ENCODE measurements at regions not wholly inside any gene's neighbourhood (a gene's known extent, or its start where the extent isn't known, plus 50 kb on each side); places are given as distances from the start of the nearest gene placed in this dataset.

- no peak overlapping the region for H3K4me3 ChIP-seq
- H4K20me1 ChIP-seq (replicated peaks; ENCODE audit: insufficient read depth), result no peaks in the 10 kb centered on the region
- no peak overlapping the region; the same call in 1 of the 2 replicates for H2AFZ ChIP-seq
- H3K4me1 Mint-ChIP-seq, result peaks cover 7% of the 10 kb centered on the region
- no peaks in the 10 kb centered on the region for H3K36me3 Mint-ChIP-seq (ENCODE audit: low read depth)
- DNase-seq (ENCODE audit: low spot score) (no peak), ATAC-seq (no peak)
- peaks cover 3% of the 10 kb centered on the region for H3K27me3 Mint-ChIP-seq (ENCODE audit: insufficient read depth, low read depth, poor library complexity)
- no peak overlapping the region for H3K4me3 Mint-ChIP-seq
- no peak overlapping the region for H3K27ac Mint-ChIP-seq
- no peaks in the 10 kb centered on the region for H3K79me2 ChIP-seq (replicated peaks; ENCODE audit: insufficient read depth)
- no peaks in the 10 kb centered on the region for H3K36me3 ChIP-seq (ENCODE audit: insufficient read depth)
- H3K4me2 ChIP-seq, result no peak overlapping the region
- H3K9me3 Mint-ChIP-seq, result no peaks in the 10 kb centered on the region
- H3F3A ChIP-seq (replicated peaks; ENCODE audit: low read depth), result no peaks in the 10 kb centered on the region
- no peak overlapping the region for H3K27ac ChIP-seq (ENCODE audit: low read depth)
- TF ChIP-seq ZNF114 (CRISPR knock-in tag; IDR thresholded peaks at IDR 0.05) (no peak), CREB1 (CRISPR knock-in tag; IDR thresholded peaks at IDR 0.05; ENCODE audit: low read depth) (no peak), NANOG (IDR thresholded peaks at IDR 0.05; ENCODE audit: borderline replicate concordance) (no peak), EZH2phosphoT487 (IDR thresholded peaks at IDR 0.05; ENCODE audit: unreplicated experiment) (no peak), EZH2 (IDR thresholded peaks at IDR 0.05; ENCODE audit: low read depth, unreplicated experiment) (no peak)
- TF ChIP-seq, protein P1, sequence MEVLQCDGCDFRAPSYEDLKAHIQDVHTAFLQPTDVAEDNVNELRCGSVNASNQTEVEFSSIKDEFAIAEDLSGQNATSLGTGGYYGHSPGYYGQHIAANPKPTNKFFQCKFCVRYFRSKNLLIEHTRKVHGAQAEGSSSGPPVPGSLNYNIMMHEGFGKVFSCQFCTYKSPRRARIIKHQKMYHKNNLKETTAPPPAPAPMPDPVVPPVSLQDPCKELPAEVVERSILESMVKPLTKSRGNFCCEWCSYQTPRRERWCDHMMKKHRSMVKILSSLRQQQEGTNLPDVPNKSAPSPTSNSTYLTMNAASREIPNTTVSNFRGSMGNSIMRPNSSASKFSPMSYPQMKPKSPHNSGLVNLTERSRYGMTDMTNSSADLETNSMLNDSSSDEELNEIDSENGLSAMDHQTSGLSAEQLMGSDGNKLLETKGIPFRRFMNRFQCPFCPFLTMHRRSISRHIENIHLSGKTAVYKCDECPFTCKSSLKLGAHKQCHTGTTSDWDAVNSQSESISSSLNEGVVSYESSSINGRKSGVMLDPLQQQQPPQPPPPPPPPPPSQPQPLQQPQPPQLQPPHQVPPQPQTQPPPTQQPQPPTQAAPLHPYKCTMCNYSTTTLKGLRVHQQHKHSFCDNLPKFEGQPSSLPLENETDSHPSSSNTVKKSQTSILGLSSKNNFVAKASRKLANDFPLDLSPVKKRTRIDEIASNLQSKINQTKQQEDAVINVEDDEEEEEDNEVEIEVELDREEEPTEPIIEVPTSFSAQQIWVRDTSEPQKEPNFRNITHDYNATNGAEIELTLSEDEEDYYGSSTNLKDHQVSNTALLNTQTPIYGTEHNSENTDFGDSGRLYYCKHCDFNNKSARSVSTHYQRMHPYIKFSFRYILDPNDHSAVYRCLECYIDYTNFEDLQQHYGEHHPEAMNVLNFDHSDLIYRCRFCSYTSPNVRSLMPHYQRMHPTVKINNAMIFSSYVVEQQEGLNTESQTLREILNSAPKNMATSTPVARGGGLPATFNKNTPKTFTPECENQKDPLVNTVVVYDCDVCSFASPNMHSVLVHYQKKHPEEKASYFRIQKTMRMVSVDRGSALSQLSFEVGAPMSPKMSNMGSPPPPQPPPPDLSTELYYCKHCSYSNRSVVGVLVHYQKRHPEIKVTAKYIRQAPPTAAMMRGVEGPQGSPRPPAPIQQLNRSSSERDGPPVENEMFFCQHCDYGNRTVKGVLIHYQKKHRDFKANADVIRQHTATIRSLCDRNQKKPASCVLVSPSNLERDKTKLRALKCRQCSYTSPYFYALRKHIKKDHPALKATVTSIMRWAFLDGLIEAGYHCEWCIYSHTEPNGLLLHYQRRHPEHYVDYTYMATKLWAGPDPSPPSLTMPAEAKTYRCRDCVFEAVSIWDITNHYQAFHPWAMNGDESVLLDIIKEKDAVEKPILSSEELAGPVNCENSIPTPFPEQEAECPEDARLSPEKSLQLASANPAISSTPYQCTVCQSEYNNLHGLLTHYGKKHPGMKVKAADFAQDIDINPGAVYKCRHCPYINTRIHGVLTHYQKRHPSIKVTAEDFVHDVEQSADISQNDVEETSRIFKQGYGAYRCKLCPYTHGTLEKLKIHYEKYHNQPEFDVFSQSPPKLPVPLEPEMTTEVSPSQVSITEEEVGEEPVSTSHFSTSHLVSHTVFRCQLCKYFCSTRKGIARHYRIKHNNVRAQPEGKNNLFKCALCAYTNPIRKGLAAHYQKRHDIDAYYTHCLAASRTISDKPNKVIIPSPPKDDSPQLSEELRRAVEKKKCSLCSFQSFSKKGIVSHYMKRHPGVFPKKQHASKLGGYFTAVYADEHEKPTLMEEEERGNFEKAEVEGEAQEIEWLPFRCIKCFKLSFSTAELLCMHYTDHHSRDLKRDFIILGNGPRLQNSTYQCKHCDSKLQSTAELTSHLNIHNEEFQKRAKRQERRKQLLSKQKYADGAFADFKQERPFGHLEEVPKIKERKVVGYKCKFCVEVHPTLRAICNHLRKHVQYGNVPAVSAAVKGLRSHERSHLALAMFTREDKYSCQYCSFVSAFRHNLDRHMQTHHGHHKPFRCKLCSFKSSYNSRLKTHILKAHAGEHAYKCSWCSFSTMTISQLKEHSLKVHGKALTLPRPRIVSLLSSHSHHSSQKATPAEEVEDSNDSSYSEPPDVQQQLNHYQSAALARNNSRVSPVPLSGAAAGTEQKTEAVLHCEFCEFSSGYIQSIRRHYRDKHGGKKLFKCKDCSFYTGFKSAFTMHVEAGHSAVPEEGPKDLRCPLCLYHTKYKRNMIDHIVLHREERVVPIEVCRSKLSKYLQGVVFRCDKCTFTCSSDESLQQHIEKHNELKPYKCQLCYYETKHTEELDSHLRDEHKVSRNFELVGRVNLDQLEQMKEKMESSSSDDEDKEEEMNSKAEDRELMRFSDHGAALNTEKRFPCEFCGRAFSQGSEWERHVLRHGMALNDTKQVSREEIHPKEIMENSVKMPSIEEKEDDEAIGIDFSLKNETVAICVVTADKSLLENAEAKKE (CRISPR knock-in tag; IDR thresholded peaks at IDR 0.05), result no peak
- no peaks in the 10 kb centered on the region for H3K4me1 ChIP-seq (ENCODE audit: insufficient read depth)
- H3K9me2 ChIP-seq (ENCODE audit: insufficient read depth), result 0 out of 2 replicates have a peak, but pooled peaks cover 6% of the 10 kb centered on the region
- no peaks in the 10 kb centered on the region for H3K27me3 ChIP-seq (ENCODE audit: insufficient read depth)
These were observed 2020.1 kb upstream of the PCDH20 start for GRCh38 chr13:63435667-63436324.

Data from GM23338 (cell line).